ENCODE measurements at regions not wholly inside any gene's neighbourhood (a gene's known extent, or its start where the extent isn't known, plus 50 kb on each side); places are given as distances from the start of the nearest gene placed in this dataset.

GRCh38 chr9:99336005-99336404, 113.9 kb downstream of the SEC61B start:
- TF ChIP-seq CTCF (conservative IDR thresholded peaks at IDR 0.05; ENCODE audit: low read length) (no peak), EZH2phosphoT487 (IDR thresholded peaks at IDR 0.05; ENCODE audit: borderline replicate concordance) (no peak)
